Esophagus muscularis mucosa (tissue), 3 donors: ENCODE measurements at regions not wholly inside any gene's neighbourhood (a gene's known extent, or its start where the extent isn't known, plus 50 kb on each side); places are given as distances from the start of the nearest gene placed in this dataset.

Source experiments
- CTCF ChIP-seq, 3 experiments: fragments of 200-600 bp in 2 of 3; fragments of 450-650 bp in 1 of 3; sonication (generic) in 2 of 3; IDR thresholded peaks; one replicate each; pipeline ENCODE4 v1.5.1; 2017 to 2019; ENCODE audit warnings: antibody characterized with exemption in 3 of 3, mild to moderate bottlenecking in 2 of 3, moderate library complexity in 1 of 3
- POLR2A ChIP-seq: fragments of 450-650 bp; IDR thresholded peaks from one replicate; pipeline ENCODE4 v1.6.1; 2017; ENCODE audit warnings: antibody characterized with exemption, moderate library complexity, mild to moderate bottlenecking, low read depth
- POLR2AphosphoS5 ChIP-seq, 2 donors: sonication (generic); formaldehyde crosslinking; IDR thresholded peaks; one replicate each; pipeline ENCODE4 v1.6.1; 2017; ENCODE audit warnings: antibody characterized with exemption in 2 of 2

- TF ChIP-seq POLR2AphosphoS5 (IDR thresholded peaks at IDR 0.05) (no peak), CTCF (IDR thresholded peaks at IDR 0.05) (no peak), POLR2A (no peak)
Measured at GRCh38 chr12:77345336-77345735, 280.0 kb upstream of the E2F7 start.
